ENCODE measurements at regions not wholly inside any gene's neighbourhood (a gene's known extent, or its start where the extent isn't known, plus 50 kb on each side); places are given as distances from the start of the nearest gene placed in this dataset.

DNA sequence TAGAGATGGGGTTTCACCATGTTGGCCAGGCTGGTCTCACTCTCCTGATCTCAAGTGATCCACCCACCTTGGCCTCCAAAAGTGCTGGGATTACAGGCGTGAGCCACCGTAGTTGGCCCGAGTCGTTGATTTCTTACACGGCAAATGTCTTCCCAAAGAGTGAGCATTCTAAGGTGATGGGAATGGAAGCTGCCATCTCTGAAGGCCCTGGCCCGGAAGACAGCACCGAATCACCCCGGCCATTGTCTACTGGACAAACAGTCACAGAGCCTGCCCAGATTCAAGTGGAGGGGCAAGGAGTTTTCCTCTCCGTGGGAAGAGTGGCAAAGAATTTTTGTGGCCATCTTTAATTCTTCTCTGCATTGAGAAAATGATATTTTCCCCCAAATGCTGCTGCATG, 92.1 kb upstream of the AJAP1 start:
- DNase-seq = no peak

- no peak for DNase-seq
Observed at GRCh38 chr1:4563586-4563985, 90.8 kb upstream of the AJAP1 start.

DNA sequence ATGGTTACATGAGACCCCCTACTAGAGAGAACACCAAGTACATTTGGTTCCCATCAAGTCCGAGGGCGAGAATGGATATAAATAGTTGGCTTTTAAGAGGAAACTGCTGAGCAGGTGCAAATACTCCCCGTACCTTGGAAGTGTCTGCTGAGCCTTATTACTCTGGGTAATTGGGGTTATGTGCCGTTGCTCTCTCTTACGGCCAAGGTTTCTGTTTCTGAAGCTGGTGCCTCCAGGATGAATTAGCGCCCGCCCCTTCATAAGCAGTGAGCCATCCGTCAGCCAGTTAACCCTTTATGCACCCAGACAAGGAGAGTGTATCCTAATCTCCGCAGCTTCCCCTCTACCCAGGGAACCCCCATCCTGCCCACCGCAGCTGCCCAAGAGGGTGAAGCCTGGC, 90.4 kb upstream of the AJAP1 start:
- no peak for DNase-seq

GRCh38 chr1:4565166-4565565, 89.2 kb upstream of the AJAP1 start:
- DNase-seq = no peak

DNA sequence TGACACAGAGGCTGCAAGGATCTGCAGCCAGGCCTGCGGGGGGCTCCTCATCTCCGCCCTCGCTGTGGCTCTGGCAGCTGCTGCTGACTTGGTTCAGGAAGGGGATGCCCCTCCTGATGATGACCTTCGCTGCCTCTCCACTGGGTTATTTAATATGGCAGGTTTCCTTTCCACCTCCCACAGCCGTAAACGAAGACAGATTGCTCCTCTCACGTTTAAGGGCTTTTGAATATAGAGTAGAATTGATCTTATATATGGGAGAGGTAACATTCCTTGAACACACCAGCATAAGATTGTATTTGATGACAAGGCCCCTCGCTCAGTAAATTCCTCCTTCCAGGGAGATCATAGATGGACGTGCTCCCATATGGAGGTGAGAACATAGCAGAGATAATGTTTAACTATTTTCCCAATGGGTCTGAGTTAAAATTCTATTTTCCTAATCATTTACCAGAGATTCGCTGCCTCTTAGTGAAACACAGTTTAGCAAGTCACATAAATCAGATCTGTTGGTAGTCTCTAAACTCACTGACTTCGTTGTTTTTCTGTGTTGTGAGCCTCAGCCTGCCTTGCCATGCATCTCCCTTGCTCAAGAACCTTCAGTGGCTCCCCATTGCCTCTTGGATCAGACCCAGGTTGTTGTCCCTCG, 88.5 kb upstream of the AJAP1 start:
- DNase-seq = no peak

DNA sequence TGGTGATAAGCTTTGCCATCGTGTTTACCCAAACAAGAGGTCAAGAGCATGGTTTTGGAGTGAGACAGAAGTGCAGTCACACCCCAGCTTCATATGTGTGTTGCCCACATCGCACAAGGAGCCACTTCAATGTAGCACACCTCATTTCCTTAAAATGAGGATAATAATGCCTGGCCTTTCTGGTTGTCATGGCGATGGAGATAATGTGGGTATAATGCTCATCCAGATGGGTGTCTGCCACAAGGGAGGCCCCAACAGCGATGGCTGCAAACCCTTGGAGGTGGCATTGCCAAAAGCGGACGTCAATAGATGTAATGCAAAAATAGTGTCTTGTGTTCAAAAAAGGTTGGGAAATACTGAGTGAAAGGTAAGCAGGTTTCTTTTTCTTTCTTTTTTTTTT, 83.1 kb upstream of the AJAP1 start:
- no peak for DNase-seq

DNA sequence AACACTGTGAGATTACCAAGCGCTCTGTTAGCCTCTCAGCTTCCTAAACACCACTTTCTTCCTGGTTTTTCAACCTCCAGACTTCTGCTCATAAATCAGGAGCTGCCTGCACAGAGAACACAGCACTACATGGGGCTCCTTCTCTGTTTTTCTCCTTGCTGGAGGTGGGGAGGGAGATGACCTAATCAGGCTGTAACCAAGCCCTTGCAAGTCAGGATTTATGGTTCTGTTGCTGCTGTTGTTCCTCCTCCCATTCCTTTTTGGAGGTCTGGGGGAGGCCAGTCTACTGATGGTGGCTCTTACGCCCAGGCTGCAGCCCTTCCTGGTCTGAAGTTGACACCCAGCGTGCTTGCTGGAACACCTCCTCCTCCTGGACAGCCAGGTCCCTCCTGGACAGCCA, 80.9 kb upstream of the AJAP1 start:
- no peak for DNase-seq

DNA sequence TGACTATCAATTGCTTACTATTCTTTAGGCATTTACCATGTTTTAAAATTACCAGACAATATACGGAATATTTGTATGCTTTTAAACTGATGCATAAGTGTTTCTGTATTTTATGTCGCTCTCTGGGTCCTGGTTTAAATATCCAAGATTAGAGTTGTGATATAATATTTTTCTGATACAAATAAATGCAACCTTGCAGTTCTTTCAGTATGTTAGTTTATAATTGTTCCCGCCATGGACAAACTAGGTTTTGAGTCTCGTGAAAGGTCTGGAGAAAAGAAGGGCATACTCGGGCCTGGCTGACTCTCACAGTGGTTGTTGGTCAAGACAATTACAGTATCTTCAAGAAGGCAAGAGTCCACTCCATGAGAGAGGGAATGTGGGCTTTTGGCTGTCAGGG, 72.6 kb upstream of the AJAP1 start:
- no peak for DNase-seq

DNA sequence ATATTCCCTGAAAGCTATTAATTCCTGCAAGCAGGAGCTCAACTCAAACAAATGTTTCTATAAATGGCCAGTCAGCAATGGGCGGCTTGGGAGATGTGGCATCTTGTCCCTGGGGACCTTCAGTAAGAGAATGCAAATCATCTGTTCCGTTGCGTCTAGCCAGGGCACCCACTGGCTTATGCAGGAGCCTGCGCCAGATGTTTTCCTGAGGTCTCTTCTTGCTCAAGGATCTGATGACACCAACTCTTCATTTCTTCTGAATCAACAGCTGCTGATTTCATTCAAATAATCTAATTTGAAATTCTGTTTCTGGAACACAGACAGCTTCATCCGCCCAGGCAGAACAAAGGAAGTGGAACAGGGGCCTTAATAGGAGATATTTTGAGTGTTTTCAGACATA, 70.0 kb upstream of the AJAP1 start:
- no peak for DNase-seq

DNA sequence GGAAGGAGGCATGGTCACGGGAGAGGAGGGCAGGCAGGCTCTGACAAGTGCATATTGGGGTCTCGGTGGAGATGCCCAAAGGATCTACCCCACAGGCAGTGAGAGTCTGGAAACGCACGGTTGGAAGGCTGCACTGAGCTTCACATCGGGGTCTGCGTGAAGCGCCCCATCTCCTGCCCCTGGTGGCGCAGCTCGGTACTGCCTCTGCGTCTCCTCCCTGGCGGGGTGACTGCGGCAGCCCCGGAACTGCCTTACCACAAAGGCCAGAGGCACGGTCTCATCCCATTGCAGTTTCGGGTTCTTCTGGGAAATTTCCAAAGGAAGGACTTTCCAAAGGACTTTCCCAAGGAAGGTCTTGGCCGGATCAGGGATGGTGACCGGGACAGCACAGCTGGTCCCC, 69.2 kb upstream of the AJAP1 start:
- no peak for DNase-seq

DNA sequence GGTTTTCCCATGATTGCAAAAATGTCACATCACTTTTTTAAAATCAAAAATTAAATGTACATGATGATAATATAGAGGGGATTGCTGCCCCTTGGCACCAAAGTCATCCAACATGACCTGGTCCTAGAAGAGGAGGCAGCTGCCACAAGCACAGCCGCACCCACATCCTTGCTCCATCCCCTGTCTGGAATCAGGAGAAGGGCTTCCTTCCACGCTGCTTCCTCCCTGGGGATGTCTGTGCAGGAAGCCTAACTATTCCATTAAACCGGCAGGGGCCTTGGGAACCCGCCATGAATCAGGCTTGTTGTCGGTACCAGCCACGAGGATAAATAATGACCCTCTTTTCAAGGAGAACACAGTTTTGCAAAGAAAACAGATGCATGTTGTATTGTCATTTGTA, 68.7 kb upstream of the AJAP1 start:
- DNase-seq = no peak

DNA sequence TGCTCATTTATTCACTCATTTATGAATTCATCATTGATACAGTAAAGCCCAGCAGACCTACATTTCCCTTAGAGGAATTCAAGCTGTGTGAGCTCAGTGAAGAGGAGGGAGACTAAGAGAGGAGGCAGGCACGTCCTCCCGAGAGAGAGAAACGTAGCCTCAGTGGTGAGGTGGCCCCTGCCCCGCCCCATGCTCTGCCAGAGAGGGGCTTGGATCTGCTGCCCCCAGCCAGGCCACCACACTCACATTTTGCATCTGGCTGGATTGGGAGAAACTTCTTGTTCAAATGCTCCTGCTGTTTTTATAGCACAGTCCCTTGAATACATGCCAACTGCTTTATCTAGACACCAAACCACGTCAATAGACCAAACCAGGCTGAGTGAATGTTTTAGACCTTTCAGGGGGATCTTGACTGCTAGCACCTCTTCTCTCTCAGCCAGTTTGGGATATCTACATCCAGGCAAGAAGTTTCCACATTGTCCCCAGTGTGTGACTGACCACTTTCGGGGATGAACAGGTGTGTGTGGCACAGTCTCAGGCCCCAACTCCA, 67.7 kb upstream of the AJAP1 start:
- DNase-seq = no peak

GRCh38 chr1:4587721-4588120, 66.7 kb upstream of the AJAP1 start:
- DNase-seq = peak; percentile 23

DNA sequence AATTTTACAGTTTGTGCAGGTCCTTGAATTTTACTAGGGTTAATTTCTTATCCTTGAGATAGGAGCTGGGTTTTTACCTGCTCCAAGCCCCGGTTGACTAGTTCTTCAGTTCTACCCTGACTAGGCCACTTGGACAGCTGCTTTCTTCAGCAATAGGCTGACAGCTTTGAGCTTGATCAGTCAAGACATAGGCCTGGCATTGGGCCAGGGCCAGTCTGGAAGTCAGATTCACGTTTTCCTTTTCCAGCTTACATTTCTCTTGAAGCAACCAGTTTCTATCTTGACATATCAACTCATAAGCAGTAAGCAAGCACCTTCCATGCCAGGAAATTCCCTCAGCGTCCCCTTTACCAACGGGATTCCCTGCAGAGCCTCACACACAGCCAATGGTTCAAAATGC, 63.7 kb upstream of the AJAP1 start:
- DNase-seq = no peak

DNA sequence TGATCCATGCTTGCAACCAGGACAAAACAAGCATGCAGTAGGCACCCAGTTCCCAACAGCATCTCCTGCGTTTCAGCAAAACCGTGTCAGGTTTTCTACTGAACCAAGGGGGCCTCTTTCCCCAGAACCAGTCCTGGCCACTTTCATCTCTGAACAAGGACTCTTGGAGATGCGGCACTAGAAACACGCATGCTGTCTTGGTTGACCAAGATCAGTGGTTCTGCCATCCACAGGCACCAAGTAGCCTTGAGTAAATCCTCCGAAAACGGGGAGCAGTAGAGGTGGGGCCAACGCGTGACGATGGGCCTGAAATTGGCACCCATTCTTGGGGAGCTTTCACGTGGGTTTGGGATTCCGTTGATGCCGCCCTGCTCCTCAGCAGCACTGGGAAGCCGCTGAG, 62.5 kb upstream of the AJAP1 start:
- no peak for DNase-seq

DNA sequence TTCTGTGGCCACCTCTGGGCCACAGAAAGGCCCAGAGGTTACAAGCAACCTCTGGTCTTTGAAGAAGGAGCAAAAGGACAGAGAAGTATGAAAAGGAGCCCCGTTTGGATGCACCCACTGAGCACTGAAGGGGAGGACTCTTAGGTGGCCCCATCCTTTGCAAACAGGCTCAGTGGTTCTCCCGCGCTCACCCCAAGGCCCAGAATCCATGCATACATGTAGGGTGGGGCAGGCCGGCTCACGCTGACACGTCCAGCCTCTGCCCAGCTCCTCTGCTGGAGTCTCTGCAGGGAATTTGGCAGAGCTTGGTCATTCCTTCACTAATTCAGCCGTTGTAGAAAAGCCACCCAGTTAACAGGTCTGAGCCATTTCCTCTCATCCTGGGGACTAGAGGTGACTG, 61.3 kb upstream of the AJAP1 start:
- DNase-seq = no peak

DNA sequence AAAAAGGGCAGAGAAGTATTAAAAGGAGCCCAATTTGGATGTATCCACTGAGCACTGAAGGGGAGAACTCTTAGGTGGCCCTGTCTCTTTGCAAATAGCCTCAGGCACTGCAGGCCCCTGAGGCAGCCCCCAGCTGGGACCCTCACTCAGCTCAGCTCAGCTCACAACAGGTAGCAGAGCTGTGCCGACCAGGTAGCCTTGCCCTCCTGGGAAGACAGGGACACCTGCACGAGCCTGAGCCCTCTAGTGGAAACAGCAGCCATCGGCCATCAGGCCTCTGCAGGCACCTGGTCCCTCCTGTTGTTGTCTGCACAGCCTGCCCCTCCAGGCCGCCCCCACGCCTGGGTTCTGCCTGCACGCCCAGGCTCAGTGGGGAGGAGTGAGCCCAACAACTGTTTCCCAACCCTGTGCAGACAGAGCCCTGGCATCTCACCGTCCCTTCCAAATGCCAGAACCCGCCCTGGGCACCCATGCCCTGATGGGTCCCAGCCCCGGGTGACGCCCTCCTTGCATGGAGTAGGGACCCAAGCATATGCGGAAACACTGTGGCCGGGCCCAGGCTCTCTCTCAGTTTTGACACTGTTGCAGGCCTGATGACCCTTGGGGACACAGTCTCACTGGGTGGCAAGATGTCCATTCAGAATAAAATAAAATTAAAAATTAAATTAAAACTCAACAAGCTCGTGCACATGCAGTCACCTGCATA, 60.0 kb upstream of the AJAP1 start:
- no peak for DNase-seq

DNA sequence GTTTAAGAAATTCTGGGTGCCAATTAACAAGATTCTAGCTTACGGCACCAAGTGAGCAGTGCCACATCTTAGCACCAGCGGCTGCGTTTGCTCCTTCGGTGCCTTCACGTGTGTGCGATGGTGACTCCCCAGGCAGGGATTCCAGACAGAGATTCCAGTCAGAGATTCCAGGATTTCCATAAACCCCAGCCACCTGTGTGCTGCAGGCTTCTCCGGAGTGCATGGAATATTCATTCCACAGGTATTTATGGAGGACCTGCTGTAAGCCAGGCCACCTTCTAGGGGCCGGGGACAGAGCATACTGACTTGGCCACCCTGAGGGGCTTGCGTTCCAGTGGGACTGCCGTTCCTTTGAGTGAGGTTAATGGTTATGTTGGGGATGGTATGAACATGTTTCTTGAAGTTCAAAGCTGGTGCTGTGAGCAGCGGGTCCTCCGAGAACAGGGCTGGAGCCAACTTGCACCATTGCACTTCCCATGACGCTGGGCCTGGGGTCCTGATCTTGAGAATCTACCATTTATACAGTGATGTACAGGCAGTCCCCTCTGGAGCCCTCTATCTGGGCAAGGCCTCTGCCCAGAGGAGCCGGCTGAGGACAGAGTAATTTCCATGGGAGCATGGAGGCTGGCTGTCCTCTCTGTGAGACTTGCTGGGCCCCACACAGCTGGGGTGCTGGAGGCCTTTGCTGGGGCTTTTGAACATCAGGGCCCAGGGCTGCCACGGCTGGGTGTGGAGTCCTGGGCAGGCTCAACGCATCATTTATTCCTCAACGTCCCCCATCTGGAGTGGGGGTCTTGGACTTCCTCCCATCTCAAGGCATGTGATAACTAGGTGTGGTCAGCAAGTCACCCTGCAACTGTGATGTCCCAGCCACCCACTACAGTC, 58.8 kb upstream of the AJAP1 start:
- DNase-seq = no peak

DNA sequence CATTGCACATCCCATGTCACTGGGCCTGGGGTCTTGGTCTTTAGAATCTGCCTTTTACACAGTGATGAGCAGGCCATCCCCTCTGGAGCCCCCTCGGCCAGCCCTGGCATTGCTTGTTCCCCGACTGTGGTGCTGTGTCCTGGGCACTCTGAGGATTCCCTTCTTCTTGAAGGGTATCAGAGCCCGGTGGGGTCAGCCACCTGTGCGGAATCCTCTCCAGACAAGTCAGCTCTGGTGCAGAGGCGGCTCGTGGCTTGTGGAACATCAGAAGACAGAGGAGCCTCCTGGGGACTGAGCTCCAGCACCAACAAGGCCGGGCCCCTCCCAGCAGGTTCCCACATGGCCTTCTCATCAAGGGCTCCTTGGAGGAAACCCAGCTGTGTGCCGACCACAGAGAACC, 57.9 kb upstream of the AJAP1 start:
- DNase-seq = no peak

- DNase-seq = no peak
Observed at GRCh38 chr1:4597020-4597419, 57.4 kb upstream of the AJAP1 start.

GRCh38 chr1:4598561-4598960, 55.8 kb upstream of the AJAP1 start:
- DNase-seq = no peak

GRCh38 chr1:4599521-4599920, 54.9 kb upstream of the AJAP1 start:
- DNase-seq = no peak

GRCh38 chr1:4599951-4600481, 54.4 kb upstream of the AJAP1 start:
- no peak for DNase-seq
